ENCODE measurements at regions not wholly inside any gene's neighbourhood (a gene's known extent, or its start where the extent isn't known, plus 50 kb on each side); places are given as distances from the start of the nearest gene placed in this dataset.
"Not testable (repeated sequence)": the region's sequence is repeated elsewhere in the genome, so short reads cannot be mapped to it uniquely, and the experiment has no call there.

DNA sequence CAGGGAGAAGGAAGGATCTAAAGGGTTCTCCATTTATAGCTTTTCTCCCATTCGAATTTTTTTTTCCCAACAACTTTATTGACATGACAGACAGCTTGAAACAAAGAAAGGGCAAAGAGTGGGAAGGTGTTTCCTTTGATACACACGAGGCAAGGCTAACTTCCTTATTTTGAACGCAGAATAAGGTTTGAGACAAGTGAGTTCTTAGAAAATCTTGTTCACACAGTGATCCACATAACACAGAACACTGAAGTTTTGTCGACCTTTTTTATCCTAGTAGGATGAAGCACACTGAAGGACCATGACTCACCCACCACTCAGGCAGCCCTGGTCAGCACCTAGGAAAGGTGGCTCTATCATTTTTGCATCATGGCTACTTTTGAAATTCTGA lies 425.8 kb upstream of the MDFIC2 start:
- no peak for DNase-seq (ENCODE audit: low read depth in 3 of 3)

DNA sequence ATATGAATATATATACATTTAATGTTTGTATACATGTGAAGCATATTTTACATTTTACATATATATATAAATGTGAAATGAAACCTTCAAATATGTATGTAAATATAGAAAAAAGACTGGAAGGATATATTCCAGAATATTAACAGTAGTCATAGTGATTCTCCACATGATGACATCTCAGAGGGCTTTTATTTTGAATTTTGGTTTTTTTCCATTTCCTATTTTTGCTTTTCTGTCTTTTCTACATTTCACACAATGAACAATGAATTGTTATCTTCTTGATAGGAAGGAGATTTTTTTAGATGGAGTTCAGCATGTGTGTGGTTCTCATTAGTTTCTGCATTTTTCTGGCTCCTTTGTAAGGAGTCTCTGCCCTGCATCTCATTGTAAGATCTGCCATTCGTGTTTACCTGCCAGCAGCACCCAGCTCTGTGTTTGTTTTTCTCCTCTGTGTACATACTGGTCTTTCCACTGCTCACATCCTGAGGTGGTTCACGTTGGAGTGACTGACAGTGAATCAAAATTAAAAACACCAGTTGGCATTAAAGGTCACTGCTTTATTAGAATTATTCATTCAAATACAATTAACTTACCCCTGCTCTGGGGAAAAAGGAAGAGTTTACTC lies 425.3 kb upstream of the MDFIC2 start:
- DNase-seq (ENCODE audit: low read depth in 3 of 3) = no peak

DNA sequence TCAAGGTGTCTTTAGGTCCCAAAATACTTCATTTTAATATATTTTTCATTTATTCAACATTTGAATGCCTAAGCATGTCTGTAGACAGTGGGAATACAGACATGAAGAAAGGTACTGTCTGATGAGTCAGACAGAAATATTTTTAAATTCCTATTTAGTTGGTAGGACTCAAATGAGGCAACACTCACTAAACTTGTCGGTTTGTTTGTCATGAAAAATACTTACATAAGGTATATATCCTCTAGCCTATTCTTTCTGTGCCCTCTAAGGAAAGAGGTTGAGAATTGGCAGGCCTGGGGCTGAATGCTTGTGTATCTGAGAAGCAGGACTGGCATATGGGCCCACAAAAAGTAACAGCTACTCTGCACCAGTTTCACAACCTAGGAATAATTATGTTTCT lies 423.6 kb upstream of the MDFIC2 start:
- DNase-seq (ENCODE audit: low read depth in 3 of 3) = no peak

DNA sequence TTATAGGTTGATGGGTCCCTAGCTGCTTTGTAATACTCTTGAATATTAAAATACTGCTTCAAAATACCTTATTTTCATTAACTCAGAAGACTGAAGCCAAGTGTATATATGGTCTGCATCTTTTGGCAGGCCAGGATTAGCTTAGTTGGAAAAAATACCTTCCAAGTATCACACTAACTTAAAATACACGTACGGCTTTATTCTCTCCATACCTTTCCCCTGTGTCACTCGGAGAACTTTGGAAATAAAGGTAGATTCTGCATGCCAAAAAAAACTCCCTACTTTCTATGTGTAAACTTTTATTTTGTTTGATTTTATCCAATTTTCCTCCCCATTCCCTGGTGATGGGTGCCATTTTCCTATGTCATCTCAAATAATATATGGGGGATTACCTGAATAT lies 422.3 kb upstream of the MDFIC2 start:
- DNase-seq (ENCODE audit: low read depth in 3 of 3) = no peak

DNA sequence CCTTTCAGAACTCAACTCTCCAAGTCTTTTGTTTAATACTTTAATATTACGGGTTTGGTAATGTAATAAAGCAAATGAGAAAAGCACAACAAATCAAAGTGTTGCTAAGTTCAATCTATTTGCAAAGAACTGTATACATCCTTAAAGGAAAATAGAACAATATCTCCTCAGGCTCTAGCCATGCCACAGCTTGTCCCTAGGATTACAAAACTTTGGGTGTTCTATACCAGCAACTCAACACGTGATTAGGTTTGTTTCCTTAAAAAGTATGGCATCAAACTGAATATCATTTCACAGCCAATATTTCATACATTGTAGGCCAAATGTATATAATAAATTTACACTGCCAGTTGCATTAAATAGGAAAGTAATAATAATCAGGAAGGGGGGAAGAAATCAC lies 418.6 kb upstream of the MDFIC2 start:
- DNase-seq (ENCODE audit: low read depth in 3 of 3) = no peak

DNA sequence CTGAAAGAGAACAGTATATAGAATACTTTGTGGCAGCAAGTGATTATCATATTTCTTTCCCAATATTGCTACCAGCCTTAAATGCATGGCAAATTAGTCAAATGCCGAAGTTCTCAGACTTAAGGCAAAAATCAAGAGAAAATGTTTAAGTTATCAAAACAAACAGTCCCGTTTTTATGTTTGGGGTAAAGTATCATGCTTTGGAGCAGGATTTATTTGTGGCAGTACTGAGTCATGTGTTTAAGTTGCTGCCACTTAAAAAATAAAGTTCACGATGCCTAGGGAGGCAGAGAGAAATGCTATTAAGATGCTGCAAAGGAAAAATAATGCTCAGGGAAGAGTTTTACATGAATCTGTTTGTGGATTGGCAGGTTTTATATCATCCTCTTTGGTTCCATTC lies 417.4 kb upstream of the MDFIC2 start:
- no peak for DNase-seq (ENCODE audit: low read depth in 3 of 3)

DNA sequence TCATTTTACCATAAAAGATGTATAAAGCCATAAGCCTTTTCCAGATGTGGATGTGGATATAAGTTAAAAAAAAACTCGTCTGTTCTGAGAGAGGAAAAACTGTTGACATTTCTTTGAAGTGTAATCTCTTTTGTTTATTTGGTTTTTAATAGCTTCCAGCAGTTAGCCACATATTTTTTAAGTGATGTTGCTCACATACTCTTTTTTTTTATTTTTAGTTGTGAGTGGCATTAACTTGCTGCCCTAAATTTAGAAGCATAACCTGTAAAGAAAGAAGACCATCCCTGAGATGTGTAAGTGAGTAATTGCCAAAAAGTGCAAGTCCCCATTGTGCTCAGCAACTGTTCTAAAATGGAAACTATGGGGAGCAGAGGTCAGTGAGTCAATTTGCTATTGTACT lies 415.9 kb upstream of the MDFIC2 start:
- DNase-seq (ENCODE audit: low read depth in 3 of 3) = no peak

DNA sequence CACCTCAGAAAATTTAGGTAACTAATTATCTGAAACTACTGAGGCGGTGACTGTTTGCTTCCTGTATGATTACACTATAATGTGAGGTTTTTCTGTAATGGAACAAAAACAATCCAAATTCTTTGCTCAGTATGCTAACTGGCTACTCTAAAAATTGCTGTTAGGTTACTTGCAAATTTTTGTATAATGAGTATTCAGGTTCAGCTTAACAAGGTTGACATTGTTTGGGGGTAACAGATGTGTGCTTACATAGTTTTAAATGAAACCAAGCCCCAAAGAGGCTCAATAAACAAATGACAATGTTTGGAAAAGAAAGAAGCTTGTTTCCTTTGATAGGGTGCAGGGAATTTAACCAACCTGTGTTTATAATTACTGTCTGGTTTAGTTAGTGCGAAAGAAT lies 414.5 kb upstream of the MDFIC2 start:
- no peak for DNase-seq (ENCODE audit: low read depth in 3 of 3)

DNA sequence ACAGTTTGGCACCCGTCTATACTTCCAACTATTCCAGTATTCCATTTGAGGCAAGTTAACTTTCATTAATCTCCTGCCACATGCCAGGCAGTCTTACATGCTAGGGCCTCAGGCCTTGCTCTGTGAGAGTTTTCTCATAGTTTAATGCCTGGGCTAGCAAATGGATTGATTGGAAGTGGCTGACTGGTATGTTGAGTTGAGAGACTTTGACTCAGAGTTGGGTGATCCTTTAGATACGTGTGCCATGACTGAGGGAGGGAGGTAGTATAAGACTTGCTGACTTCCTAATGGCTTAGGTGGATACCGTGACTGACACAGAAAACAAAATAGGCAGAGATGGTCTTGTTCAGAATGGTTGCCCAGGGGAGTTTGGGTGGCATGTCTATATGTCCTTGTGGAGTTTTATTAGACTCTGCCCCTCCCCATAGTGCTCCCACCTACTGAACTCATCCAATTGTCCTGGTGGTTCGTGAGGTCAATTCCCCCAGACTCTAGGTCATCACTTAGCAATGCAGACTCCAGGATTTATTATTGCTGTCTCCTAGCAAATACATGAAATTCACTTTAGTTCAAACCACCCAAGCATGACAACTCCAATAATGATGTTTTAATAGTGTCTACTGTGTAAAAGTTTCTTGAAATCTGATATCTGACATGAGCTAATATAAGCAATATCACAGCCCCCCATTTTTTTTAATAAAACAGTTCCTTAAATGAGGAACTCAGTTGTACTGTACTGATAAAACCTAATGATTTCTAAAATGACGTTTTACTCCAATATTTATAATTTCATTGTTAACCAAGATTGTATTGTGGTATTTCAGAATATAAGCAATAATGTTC lies 413.9 kb upstream of the MDFIC2 start:
- DNase-seq (ENCODE audit: low read depth in 3 of 3) = no peak

DNA sequence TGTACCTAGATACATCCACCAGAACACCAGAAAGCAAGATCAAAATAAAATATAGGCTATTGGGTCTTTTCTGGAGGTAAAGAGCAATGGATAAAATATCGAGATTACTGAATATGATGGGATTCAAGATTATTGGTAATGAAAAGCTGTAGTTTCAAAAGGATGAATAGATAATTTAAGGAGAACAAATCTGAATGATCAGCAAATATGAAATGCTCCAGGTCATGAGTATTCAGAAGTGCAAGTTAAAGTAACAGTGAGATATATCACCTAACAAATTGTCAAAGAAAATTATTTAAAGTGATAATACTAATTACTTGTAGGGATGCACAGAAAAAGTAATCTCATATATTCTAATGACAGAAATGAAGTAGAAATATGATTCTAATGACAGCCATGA lies 409.6 kb upstream of the MDFIC2 start:
- DNase-seq (ENCODE audit: low read depth in 3 of 3) = no peak

DNA sequence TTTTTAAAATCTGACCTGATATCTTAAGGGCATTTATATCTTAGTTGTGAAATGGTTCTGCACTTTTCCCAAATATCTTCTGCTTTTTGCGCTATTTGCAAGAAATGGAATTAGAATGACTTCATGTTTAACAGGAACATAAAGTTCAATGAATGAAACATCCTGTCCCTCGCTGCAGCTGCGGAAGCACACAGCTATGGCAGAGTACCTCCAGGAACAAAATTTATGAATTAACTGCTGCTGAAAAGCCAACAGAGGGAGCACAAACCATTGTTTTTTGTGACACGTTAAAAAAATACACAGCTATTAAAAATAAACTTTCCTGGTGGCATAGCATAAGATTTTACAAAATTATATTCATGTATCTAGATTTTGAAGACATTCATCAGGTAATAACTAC lies 404.4 kb upstream of the MDFIC2 start:
- DNase-seq (ENCODE audit: low read depth in 3 of 3) = no peak

DNA sequence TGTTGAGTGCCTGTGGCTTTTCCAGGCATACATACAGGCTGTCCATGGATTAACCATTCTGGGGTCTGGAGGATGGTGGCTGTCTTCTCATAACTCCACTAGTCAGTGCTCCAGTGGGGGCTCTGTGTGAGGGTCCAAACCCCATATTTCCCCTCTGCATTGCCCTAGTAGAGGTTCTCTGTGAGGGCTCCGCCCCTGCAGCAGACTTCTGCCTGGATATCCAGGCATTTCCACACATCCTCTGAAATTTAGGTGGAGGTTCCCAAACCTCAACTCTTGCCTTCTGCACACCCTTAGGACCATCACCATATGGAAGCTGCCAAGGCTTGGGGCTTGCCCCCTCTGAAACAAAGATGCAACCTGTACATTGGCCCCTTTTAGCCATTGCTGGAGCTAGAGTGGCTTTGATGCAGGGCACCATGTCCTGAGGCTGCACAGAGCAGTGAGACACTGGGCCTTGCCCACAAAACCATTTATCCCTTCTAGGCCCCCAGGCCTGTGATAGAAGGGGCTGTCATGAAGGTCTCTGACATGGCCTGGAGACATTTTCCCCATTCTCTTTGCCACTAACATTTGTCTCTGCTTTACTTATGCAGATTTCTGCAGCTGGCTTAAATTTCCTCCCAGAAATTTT lies 400.1 kb upstream of the MDFIC2 start:
- no peak for DNase-seq (ENCODE audit: low read depth in 3 of 3)

DNA sequence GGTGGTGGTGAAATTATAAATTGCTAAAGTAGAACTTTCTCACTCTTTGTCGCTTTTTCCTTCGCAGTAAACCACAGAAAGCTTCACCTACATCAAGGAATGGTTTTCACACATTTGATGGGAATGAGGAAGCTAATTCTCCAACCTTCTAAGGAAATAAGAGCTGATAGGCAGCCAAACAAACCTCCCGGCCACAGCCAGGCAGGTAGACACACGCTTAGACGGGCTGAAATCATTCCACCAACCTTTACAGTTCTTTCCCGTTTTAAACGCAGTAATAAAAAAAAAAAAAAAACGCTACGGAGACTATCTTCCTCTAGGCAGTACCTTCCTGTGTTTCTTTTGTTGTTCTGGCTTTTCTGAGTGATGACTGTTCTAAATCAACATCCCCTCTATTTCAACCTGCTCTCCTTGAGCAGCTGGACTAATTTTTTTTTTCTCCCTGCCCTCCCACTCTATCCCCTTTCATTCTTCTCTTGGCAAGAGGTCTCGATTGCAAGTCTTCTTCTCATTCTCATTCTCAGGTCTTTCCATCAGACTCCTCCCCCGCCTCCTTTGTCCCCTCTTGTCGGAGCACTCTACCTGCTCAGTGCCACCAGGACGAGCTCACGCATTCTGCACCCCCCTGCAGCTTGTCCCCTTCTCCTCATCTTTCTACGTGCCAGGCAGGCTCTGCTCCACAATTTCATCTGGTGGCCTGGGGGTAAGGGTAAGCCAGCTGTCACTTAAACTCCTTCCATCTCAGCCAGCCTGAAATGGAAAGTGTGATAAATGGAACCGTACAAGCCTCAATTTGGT lies 391.1 kb upstream of the MDFIC2 start:
- no peak for DNase-seq (ENCODE audit: low read depth in 3 of 3)

DNA sequence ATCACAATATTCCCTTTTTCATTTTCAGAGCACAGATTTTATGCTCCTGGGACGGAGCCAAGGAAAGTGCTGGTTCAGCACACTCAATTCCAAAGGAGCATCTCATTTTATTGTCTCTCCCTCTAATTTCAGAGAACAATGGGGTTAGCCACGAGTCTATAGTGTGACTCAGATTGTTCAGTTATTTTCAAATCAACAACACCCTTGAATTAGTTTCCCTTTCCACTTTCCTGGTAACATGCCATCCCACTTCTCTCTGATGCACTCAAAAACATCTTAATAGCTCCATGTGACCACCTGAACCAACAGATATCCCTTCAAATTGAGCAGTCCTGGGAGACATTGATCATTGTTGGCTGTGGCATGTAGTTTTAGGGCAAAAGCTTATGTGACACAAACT lies 389.7 kb upstream of the MDFIC2 start:
- no peak for DNase-seq (ENCODE audit: low read depth in 3 of 3)

DNA sequence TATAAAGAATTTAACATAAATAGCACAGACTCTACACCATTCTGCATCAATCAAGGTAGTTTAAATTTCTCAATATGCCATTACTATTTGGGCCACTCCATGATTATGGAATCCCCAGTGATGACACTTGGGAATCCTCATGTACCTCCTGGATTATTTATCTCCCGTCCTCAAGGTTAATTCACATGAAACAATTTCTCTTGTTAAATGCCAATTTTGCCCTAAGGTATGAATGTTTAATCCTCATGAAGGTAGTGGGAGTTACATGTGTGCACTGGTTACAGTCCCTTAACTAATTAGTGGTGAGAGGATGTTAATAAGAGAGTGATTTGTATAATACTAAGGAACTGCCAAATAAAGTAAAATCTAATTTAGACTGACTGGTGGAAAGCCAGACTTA lies 372.3 kb upstream of the MDFIC2 start:
- DNase-seq (ENCODE audit: low read depth in 3 of 3) = no peak

DNA sequence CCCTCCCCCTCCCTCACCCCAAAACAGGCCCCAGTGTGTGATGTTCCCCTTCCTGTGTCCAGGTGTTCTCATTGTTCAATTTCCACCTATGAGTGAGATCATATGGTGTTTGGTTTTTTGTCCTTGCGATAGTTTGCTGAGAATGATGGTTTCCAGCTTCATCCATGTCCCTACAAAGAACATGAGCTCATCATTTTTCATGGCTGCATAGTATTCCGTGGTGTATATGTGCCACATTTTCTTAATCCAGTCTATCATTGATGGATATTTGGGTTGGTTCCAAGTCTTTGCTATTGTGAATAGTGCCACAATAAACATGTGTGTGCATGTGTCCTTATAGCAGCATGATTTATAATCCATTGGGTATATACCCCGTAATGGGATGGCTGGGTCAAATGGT lies 363.4 kb upstream of the MDFIC2 start:
- DNase-seq (ENCODE audit: low read depth in 3 of 3) = not testable (repeated sequence)

DNA sequence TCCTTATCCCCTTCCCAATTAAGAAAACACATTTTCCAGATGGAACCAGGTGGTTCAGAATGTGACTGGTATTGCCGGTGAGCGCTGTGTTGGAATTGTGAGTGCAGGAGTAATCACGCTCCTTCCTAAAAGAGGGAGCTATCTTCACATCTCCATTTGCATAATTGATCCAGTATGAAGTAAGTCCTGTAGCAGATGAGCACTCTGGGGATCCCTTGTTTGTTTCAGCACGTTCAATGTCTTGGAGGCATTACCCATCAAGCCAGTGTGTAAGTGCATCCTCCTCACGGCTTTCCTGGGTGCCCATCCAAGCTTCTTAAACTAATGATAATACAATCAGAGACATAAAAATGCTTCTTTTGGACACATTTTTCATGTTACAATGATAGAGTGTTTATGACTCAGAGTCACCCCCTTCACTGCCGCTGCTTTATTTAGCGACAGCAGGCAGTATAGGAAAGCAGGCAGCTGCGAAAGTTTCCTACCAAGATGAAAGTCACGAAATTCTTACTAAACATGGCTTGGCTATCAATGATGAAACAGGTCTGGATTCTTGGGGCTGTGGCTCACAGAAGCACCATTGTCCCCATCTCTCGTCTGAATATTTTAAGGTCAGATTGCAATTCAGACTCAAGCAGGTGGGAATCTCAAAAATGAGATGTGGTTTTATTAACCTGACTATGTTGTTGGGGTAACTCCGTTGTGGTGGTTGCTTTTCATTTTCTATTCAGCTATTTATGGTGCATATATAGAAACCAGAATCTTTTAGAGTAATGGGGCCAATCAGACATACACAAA lies 346.3 kb upstream of the MDFIC2 start:
- no peak for DNase-seq (ENCODE audit: low read depth in 3 of 3)

DNA sequence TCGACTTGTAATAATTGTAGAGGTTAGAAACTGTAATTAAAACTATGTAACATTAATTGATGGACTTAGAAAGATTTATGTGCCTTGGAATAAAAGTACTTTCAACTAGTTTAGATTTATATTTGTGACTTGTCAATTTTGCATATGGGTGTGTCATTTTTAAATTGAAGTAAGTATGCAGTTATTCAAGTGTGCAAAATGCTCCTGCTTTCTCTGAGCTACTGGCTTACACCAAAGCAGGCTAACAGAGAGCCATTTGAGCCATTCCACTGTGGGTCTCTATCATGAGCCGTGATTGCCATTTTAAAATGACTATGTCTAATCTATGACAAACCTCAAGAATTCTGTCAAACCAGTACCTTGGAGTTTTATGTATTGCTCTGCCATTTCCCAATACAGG lies 345.0 kb upstream of the MDFIC2 start:
- DNase-seq (ENCODE audit: low read depth in 3 of 3) = no peak

DNA sequence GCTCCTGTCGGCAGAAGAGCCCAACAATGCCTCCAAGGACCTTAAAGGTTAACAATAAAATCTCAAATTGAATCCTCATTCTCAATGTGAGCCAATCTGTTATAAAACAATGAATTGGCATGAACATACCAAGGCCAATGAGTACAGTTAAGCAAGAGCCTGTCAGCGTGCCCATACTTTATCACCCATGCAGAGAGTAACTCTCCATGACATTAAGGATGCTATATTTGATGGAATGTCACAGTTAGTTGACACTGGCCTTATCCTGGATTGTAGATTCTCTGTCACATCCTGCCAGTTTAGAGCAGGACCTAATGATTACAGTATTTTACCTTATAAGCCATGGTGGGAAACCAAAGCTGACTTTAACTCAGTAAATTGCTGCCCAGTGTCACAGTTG lies 335.4 kb upstream of the MDFIC2 start:
- DNase-seq (ENCODE audit: low read depth in 3 of 3) = no peak

DNA sequence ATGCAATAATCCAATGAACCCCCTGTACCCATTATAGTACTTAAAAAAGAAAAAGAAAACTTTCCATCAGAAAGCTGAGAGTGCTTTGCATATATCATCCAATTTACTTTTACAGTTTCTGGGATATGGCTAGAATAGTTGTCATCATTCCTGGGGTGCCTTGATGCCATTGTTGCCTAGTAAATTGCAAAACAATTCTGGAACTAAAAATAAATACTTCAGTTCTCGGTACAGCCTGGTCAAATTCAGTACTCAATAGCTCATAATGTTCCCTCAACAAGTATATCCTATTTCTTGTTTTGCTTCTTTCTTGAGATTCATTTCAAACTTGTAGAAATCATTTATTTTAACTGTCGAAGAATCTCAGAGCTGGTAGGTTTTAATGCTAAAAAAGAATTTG lies 334.7 kb upstream of the MDFIC2 start:
- DNase-seq (ENCODE audit: low read depth in 3 of 3) = no peak

DNA sequence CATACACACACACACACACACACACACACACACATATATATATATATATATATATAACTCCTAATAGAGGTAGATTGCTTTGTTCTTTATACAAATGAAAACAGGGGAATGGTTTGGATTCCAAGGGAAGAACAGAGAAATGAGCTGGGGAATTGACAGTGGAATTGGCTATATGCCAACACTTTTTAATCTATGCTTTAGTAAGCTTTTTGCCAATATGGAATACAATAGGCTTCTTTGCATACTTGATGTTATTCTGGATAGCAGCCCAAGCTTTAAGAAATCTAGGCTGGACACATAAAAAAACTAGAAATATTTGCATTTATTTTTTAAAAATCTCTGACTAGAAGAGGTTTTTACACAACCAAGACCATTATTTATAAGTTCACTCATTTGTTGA lies 334.2 kb upstream of the MDFIC2 start:
- no peak for DNase-seq (ENCODE audit: low read depth in 3 of 3)

DNA sequence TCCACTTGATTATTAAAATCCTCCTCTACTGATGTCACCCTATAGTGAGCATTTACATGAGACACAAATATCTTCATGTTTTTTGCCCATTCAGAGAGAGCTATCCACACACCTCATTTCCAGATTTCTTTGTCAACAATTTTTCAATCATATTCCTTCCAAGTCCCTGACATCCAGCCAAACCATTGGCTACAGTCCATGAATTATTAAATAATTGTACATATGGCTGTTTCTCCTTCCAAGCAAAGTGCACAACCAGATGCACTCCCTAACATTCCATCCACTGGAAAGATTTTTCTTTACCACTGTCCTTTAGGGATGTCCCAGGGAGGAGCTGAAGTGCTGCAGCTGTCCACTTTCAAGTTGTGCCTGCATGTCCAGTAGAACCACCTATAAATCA lies 328.0 kb upstream of the MDFIC2 start:
- DNase-seq (ENCODE audit: low read depth in 3 of 3) = no peak

Measured in stimulated activated CD4-positive, alpha-beta T cell treated with anti-CD3 and anti-CD28 coated beads, TNF-alpha, amount 100 ng/mL, for 48 hours (primary cell).